GM12865 (cell line): ENCODE measurements at regions not wholly inside any gene's neighbourhood (a gene's known extent, or its start where the extent isn't known, plus 50 kb on each side); places are given as distances from the start of the nearest gene placed in this dataset.

Experiments used
- DNase-seq: peaks from one replicate; pipeline ENCODE4 v3.0.0; 2010; ENCODE audit warnings: low read depth
- H3K4me3 ChIP-seq: 2 replicates; pipeline ENCODE4 v1.5.1; 2011; ENCODE audit warnings: mild to moderate bottlenecking, low read depth, low read length, control low read depth
- TF ChIP-seq, protein P1 (sequence below): IDR thresholded peaks from 2 replicates; pipeline ENCODE4 v1.5.1; 2011; ENCODE audit warnings: low read length, control low read depth, low read depth, inconsistent platforms; ENCODE audit not compliant: insufficient read depth; ENCODE audit errors: missing control alignments

GRCh38 chr1:182143825-182144645, 82.5 kb upstream of the ZNF648 start:
- TF ChIP-seq, protein P1, sequence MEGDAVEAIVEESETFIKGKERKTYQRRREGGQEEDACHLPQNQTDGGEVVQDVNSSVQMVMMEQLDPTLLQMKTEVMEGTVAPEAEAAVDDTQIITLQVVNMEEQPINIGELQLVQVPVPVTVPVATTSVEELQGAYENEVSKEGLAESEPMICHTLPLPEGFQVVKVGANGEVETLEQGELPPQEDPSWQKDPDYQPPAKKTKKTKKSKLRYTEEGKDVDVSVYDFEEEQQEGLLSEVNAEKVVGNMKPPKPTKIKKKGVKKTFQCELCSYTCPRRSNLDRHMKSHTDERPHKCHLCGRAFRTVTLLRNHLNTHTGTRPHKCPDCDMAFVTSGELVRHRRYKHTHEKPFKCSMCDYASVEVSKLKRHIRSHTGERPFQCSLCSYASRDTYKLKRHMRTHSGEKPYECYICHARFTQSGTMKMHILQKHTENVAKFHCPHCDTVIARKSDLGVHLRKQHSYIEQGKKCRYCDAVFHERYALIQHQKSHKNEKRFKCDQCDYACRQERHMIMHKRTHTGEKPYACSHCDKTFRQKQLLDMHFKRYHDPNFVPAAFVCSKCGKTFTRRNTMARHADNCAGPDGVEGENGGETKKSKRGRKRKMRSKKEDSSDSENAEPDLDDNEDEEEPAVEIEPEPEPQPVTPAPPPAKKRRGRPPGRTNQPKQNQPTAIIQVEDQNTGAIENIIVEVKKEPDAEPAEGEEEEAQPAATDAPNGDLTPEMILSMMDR = no peak
- no peak for DNase-seq
- no peak overlapping the region for H3K4me3 ChIP-seq

- TF ChIP-seq, protein P1 = peak; percentile 93
- peak; percentile 87 for DNase-seq
- no peak overlapping the region for H3K4me3 ChIP-seq
Observed at GRCh38 chr1:182143154-182143657, 81.7 kb upstream of the ZNF648 start.

GRCh38 chr1:182142621-182143020, 81.1 kb upstream of the ZNF648 start:
- no peak for DNase-seq
- no peak overlapping the region for H3K4me3 ChIP-seq
- TF ChIP-seq, protein P1 = no peak

DNA sequence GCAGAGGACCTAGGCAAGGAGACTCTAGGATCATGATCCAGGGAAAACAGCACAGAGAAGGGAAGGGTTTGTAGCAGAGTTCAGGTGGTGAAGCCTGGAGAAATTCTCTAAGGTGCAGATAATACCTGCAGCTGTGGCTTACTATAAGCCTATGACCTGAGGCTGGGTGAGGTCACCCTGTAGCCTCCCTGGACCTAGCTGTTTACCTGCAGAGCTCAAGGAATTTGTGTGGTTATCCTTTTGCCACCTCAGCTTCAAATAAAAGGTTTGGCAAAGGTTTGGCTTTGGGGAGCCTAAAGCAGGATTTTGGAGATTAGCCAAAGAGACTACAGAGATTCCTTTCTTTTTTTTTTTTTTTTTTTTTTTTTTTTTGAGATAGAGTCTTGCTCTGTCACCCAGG, 79.5 kb upstream of the ZNF648 start:
- no peak overlapping the region for H3K4me3 ChIP-seq
- TF ChIP-seq, protein P1 = no peak
- DNase-seq = no peak

DNA sequence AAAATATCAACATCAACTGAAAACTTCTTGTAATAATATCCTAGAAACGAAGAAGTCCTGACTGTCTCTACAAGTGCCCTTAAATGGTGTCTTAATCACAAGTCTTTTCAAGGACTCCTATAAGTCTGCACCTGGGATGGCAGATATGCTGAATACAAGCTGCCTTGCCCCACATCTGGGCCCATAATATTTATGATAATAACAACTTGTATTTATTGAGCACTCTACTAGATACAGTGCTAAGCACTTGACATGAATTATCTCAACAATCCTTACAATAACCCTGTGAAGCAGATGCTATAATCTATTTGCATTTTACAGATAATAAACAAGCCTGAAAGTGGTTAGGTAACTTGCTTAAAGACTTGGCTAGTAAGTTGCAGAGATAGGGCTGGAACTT, 78.0 kb upstream of the ZNF648 start:
- TF ChIP-seq, protein P1 = no peak
- no peak for DNase-seq

DNA sequence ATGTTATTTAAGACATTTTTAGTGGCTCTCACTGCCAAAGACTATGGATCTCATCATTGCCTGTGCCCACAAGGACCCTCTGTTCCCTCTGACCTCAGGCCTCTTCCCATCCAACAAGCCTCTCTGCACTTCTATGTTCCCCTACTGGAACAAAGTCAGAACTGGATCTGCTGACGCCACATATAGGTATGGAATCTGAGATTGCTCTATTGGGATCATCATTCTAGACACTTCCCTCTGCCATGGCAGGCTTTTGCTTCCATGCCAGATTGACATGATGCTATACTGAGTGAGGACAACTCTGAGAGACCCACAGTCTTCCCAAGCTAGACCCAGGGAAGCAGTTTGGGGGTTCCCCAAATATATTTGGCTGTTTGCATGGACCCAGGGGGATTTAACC, 76.0 kb upstream of the ZNF648 start:
- TF ChIP-seq, protein P1 = no peak
- DNase-seq = no peak

More for the DNA sequence above, 78.0 kb upstream of the ZNF648 start:
- no peak overlapping the region for H3K4me3 ChIP-seq

More for the DNA sequence above, 76.0 kb upstream of the ZNF648 start:
- H3K4me3 ChIP-seq = no peak overlapping the region
